Right lobe of liver (tissue), 4 donors: ENCODE measurements at regions not wholly inside any gene's neighbourhood (a gene's known extent, or its start where the extent isn't known, plus 50 kb on each side); places are given as distances from the start of the nearest gene placed in this dataset.

ENCODE experiments used
- POLR2A ChIP-seq: fragments of 450-650 bp; IDR thresholded peaks from one replicate; pipeline ENCODE4 v1.6.1; 2017; ENCODE audit warnings: antibody characterized with exemption, mild to moderate bottlenecking
- TF ChIP-seq, protein P1 (sequence below), 4 donors: fragments of 200-600 bp in 3 of 4; fragments of 450-650 bp in 1 of 4; IDR thresholded peaks; one replicate each; pipeline versions ENCODE4 v1.5.1 to v1.8.0; 2016 to 2022; ENCODE audit warnings: antibody characterized with exemption in 4 of 4, mild to moderate bottlenecking in 2 of 4
- donor health status: DM: no; HTN: no; CAD: no.
- donor health status: DM: no; HTN: no; CAD: no.
- donor health status: DM: no; HTN: yes; CAD: no.

GRCh38 chr6:85169189-85169588, 280.7 kb upstream of the NT5E start:
- TF ChIP-seq, protein P1, sequence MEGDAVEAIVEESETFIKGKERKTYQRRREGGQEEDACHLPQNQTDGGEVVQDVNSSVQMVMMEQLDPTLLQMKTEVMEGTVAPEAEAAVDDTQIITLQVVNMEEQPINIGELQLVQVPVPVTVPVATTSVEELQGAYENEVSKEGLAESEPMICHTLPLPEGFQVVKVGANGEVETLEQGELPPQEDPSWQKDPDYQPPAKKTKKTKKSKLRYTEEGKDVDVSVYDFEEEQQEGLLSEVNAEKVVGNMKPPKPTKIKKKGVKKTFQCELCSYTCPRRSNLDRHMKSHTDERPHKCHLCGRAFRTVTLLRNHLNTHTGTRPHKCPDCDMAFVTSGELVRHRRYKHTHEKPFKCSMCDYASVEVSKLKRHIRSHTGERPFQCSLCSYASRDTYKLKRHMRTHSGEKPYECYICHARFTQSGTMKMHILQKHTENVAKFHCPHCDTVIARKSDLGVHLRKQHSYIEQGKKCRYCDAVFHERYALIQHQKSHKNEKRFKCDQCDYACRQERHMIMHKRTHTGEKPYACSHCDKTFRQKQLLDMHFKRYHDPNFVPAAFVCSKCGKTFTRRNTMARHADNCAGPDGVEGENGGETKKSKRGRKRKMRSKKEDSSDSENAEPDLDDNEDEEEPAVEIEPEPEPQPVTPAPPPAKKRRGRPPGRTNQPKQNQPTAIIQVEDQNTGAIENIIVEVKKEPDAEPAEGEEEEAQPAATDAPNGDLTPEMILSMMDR (IDR thresholded peaks at IDR 0.05), result no peak
- no peak for TF ChIP-seq POLR2A
